Mesendoderm (in vitro differentiated cells): ENCODE measurements at regions not wholly inside any gene's neighbourhood (a gene's known extent, or its start where the extent isn't known, plus 50 kb on each side); places are given as distances from the start of the nearest gene placed in this dataset.
A peak's percentile ranks its signal among the peaks of the same experiment; 100 is the strongest.

Experiments
- DNase-seq: peaks from one replicate; pipeline ENCODE4 v3.0.0; 2013
- H2AK5ac ChIP-seq: 2 replicates; pipeline ENCODE4 v1.6.1; 2013; ENCODE audit warnings: low read length, inconsistent platforms
- H2BK120ac ChIP-seq: 2 replicates; pipeline ENCODE4 v1.6.1; 2013; ENCODE audit warnings: low read depth, mild to moderate bottlenecking, low read length, moderate library complexity, mixed read lengths
- H2BK15ac ChIP-seq: replicated peaks from 2 replicates; pipeline ENCODE4 v1.6.1; 2013; ENCODE audit warnings: low read depth, mild to moderate bottlenecking, moderate library complexity
- H2BK5ac ChIP-seq: 2 replicates; pipeline ENCODE4 v1.6.1; 2013; ENCODE audit warnings: low read length, inconsistent platforms
- H3K18ac ChIP-seq: 2 replicates; pipeline ENCODE4 v1.6.1; 2013; ENCODE audit warnings: mild to moderate bottlenecking, low read length, mixed read lengths
- H3K23ac ChIP-seq: one replicate; pipeline ENCODE4 v1.6.1; 2013; ENCODE audit warnings: low read length
- H3K27ac ChIP-seq: 2 replicates; pipeline ENCODE4 v1.5.1; 2013; ENCODE audit warnings: low read depth, mild to moderate bottlenecking, inconsistent platforms, low read length, moderate library complexity
- H3K27me3 ChIP-seq: 2 replicates; pipeline ENCODE4 v1.6.1; 2013; ENCODE audit warnings: low read length, control low read depth, mild to moderate bottlenecking, inconsistent platforms; ENCODE audit not compliant: insufficient read depth, poor library complexity
- H3K36me3 ChIP-seq: 2 replicates; pipeline ENCODE4 v1.6.1; 2013; ENCODE audit warnings: low read length, inconsistent platforms; ENCODE audit not compliant: control insufficient read depth, insufficient read depth
- H3K4ac ChIP-seq: one replicate; pipeline ENCODE4 v1.6.1; 2013; ENCODE audit warnings: low read depth, mild to moderate bottlenecking, low read length, moderate library complexity
- H3K4me1 ChIP-seq: 2 replicates; pipeline ENCODE4 v1.6.1; 2013; ENCODE audit warnings: low read depth, low read length, inconsistent platforms; ENCODE audit not compliant: control insufficient read depth
- H3K4me2 ChIP-seq: 2 replicates; pipeline ENCODE4 v1.6.1; 2013; ENCODE audit warnings: low read length
- H3K4me3 ChIP-seq: 2 replicates; pipeline ENCODE4 v1.5.1; 2013; ENCODE audit warnings: mild to moderate bottlenecking, low read length
- H3K56ac ChIP-seq: one replicate; pipeline ENCODE4 v1.6.1; 2013; ENCODE audit warnings: low read length
- H3K79me1 ChIP-seq: 2 replicates; pipeline ENCODE4 v1.6.1; 2013; ENCODE audit warnings: low read length, inconsistent platforms
- H3K79me2 ChIP-seq: 2 replicates; pipeline ENCODE4 v1.6.1; 2013; ENCODE audit warnings: mild to moderate bottlenecking, low read length; ENCODE audit not compliant: control insufficient read depth, insufficient read depth
- H3K9ac ChIP-seq: 2 replicates; pipeline ENCODE4 v1.6.1; 2013; ENCODE audit warnings: low read length, inconsistent platforms
- H4K5ac ChIP-seq: one replicate; pipeline ENCODE4 v1.6.1; 2013; ENCODE audit warnings: low read length
- H4K8ac ChIP-seq: one replicate; pipeline ENCODE4 v1.6.1; 2013; ENCODE audit warnings: low read depth, mild to moderate bottlenecking, control low read depth, low read length, moderate library complexity
- WGBS: extraction: QIAGEN DNeasy Blood & Tissue Kit; methylation state at CpG from one replicate; pipeline ENCODE4 v1.1.7; 2013; ENCODE audit warnings: low lambda C conversion rate, missing lambda C conversion rate; ENCODE audit not compliant: insufficient coverage; ENCODE audit errors: extremely low coverage; 5-methylcytosine and 5-hydroxymethylcytosine counted together

DNA sequence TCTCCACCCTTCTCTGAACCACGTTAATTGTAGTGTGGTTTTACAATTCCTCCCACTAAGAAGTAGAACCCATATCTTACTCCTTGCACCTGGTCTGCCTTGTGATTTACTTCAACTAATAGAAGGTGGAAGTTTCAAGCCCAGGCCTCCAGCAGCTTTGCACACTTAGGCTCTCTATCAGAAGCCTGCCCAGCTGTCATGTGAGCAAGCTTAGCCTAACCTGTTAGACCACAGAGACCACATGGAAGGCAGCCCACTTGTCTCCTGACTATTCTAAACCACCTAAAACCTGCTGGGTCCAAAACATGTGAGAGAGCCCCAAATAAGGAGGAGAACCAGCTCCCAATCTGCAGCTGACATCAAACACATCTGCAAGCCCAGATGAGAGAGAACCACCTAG lies 127.6 kb upstream of the BTBD3 start:
- Histone ChIP-seq H3K27ac (no peak overlapping the region), H2AK5ac (no peak overlapping the region), H2BK15ac (no peak overlapping the region), H3K4me3 (no peak overlapping the region), H3K79me1 (no peaks in the 10 kb centered on the region), H3K56ac (no peak overlapping the region), H2BK120ac (no peak overlapping the region), H4K8ac (no peak overlapping the region), H3K23ac (no peak overlapping the region), H3K18ac (no peak overlapping the region), H3K9ac (no peak overlapping the region), H3K4me2 (no peak overlapping the region), H3K36me3 (no peaks in the 10 kb centered on the region), H3K79me2 (no peaks in the 10 kb centered on the region), H4K5ac (no peak overlapping the region), H3K4me1 (peaks cover 9% of the 10 kb centered on the region), H2BK5ac (no peak overlapping the region), H3K4ac (no peak overlapping the region), H3K27me3 (no peaks in the 10 kb centered on the region)
- DNase-seq, result no peak
- WGBS, result no CpG with 5 or more reads among the region's 1 CpG

DNA sequence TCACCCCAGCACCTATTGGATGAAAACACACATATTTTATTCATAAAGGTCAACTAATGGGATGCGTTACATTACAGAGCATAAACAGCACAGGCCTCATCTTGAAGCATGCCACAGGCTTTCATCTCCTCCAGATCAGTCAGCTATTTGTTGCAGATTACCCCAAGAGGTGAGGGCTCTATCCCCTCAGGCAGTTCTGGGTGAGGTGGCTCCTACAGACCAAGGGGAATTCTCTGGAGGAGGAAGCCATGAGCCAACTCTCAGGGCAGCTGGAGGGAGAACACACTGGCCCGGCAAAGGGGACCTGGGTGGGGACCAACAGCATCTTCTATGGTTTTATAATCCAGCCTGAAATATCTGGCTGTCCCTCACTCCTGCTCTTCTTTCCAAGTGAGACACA lies 126.4 kb upstream of the BTBD3 start:
- H2BK5ac ChIP-seq, result no peak overlapping the region
- H3K23ac ChIP-seq, result no peak overlapping the region
- peaks cover 9% of the 10 kb centered on the region for H3K4me1 ChIP-seq
- no peaks in the 10 kb centered on the region for H3K27me3 ChIP-seq
- no peak overlapping the region for H4K5ac ChIP-seq
- H3K56ac ChIP-seq, result peak overlapping the region; percentile 47
- H3K27ac ChIP-seq, result no peak overlapping the region
- H3K79me1 ChIP-seq, result no peaks in the 10 kb centered on the region
- no peak overlapping the region for H3K9ac ChIP-seq
- no peaks in the 10 kb centered on the region for H3K36me3 ChIP-seq
- H3K4me3 ChIP-seq, result no peak overlapping the region
- no peaks in the 10 kb centered on the region for H3K79me2 ChIP-seq
- no CpG with 5 or more reads among the region's 2 CpGs for WGBS
- no peak overlapping the region for H2BK15ac ChIP-seq
- no peak overlapping the region for H4K8ac ChIP-seq
- peak; percentile 75 for DNase-seq
- H3K18ac ChIP-seq, result peak overlapping the region; percentile 2
- H3K4ac ChIP-seq, result no peak overlapping the region
- H3K4me2 ChIP-seq, result no peak overlapping the region
- no peak overlapping the region for H2AK5ac ChIP-seq
- no peak overlapping the region for H2BK120ac ChIP-seq

DNA sequence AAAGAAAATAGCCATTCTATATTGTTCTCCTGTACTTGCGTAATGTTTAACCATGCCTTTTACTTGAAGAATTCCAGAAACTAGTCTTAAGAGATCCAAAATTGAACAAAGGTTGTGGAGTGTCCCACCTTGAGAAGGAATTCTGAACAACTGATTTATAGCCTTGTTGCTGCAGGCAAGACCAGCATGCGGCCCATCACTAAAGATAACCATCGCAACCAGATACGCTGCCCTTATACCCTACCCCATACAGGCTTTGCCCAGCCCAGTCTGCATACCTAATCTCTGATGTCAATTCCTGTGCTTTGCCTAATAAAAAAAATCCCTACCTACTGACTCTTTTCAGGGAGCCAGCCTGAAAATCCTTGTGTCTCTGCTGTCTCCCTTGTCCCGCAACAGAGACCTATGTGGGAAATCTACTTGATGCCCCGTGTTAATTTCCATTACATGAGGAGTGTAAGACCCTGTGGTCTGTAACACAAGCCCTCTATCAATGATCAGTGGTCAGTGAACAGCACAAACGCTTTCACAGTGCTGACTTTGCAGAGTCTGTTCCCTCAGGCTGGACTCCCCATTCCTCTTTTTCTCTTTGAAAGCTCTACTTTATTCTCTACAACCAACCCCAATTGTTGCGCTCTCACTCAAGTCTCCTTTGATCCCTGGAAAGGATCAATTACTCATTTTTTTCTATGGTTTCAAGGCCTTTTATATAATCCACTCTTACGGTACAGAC lies 125.7 kb upstream of the BTBD3 start:
- Histone ChIP-seq H2BK5ac (no peak overlapping the region), H3K23ac (no peak overlapping the region), H3K4me2 (no peak overlapping the region), H3K4me1 (peaks cover 9% of the 10 kb centered on the region), H3K56ac (no peak overlapping the region), H3K18ac (no peak overlapping the region), H3K27ac (no peak overlapping the region), H4K5ac (no peak overlapping the region), H3K79me1 (no peaks in the 10 kb centered on the region), H2BK15ac (no peak overlapping the region), H2AK5ac (no peak overlapping the region), H3K36me3 (no peaks in the 10 kb centered on the region), H3K4ac (no peak overlapping the region), H3K27me3 (no peaks in the 10 kb centered on the region), H4K8ac (no peak overlapping the region), H3K9ac (no peak overlapping the region), H2BK120ac (no peak overlapping the region), H3K79me2 (no peaks in the 10 kb centered on the region), H3K4me3 (no peak overlapping the region)
- WGBS, result no CpG with 5 or more reads among the region's 9 CpGs
- DNase-seq, result peak; percentile 92

DNA sequence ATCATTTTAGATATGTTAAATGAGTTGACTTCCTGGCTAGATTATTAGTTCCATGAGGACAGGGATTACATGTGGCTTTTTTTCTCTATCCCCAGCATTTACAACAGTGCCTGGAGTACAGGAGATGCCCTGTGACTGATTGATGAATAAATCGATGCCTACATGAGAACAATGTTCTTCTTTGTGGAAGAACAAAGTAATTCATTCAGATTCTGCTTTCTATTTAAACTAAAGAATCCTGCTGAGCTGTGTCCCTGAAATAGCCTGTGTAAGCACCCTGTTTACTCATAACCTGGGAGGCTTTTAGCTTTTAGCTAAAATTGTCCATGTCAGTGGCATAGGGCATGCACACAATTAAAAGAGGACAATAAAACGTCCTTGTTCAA lies 125.1 kb upstream of the BTBD3 start:
- Histone ChIP-seq H3K27ac (no peak overlapping the region), H2BK5ac (no peak overlapping the region), H3K79me2 (no peaks in the 10 kb centered on the region), H3K18ac (no peak overlapping the region), H2BK15ac (no peak overlapping the region), H4K8ac (no peak overlapping the region), H3K4me3 (no peak overlapping the region), H3K56ac (no peak overlapping the region), H2AK5ac (no peak overlapping the region), H3K4ac (no peak overlapping the region), H3K36me3 (no peaks in the 10 kb centered on the region), H3K4me2 (no peak overlapping the region), H3K23ac (no peak overlapping the region), H3K9ac (no peak overlapping the region), H2BK120ac (no peak overlapping the region), H3K79me1 (no peaks in the 10 kb centered on the region), H3K4me1 (peaks cover 9% of the 10 kb centered on the region), H4K5ac (no peak overlapping the region), H3K27me3 (no peaks in the 10 kb centered on the region)
- no peak for DNase-seq
- no CpG with 5 or more reads among the region's 2 CpGs for WGBS

DNA sequence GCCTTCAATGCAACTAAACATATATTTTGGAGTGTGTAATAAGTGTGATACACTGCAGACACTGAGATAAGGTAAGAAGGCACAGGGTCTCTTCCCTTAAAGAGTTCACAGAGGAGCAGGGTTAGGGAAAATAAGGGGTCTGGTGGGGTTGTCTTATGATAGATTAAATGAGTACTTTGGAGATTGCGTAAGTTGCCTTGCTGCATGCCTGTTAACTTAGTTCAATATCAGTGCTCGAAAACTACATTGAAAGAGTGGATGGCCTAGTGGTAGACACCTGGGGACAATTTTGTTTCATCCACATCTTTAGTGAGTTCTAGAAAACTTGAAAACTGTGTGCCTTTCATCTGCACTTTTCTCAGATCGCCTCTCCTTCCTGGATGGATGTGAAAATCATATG lies 123.2 kb upstream of the BTBD3 start:
- Histone ChIP-seq H3K4me2 (no peak overlapping the region), H3K18ac (no peak overlapping the region), H3K79me2 (no peaks in the 10 kb centered on the region), H3K79me1 (no peaks in the 10 kb centered on the region), H2BK15ac (no peak overlapping the region), H3K4ac (no peak overlapping the region), H3K56ac (no peak overlapping the region), H3K4me3 (no peak overlapping the region), H3K27me3 (no peaks in the 10 kb centered on the region), H3K9ac (no peak overlapping the region), H2BK5ac (no peak overlapping the region), H2AK5ac (no peak overlapping the region), H3K23ac (no peak overlapping the region), H4K8ac (no peak overlapping the region), H3K4me1 (peaks cover 12% of the 10 kb centered on the region), H4K5ac (no peak overlapping the region), H2BK120ac (no peak overlapping the region), H3K36me3 (no peaks in the 10 kb centered on the region), H3K27ac (no peak overlapping the region)
- WGBS, result no CpG with 5 or more reads among the region's 3 CpGs
- DNase-seq, result no peak

DNA sequence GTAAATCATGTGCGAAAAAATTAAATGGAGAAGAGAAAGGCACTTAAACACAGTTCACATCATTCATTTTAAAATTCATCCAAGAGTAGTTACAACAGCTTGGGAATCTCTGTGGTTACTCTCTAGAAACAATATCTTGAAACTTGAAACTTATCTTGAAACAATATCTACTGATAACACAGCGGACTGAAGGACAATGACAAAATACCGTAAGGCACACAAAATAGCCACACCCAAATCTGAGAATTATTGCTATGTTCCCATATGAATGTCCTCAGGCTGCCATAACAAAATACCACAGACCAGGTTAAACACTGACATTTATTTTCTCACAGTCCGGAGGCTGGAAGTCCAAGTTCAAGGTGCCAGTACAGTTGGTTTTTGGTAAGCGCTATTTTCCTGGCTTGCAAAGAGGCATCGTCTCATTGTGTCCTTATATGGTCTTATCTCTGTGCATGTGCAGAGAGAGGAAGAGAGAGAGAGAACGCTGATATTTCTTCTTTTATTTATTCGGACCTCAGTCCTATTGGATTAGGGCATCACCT lies 122.5 kb upstream of the BTBD3 start:
- H4K5ac ChIP-seq, result no peak overlapping the region
- no peak overlapping the region for H3K9ac ChIP-seq
- H2AK5ac ChIP-seq, result no peak overlapping the region
- H3K79me2 ChIP-seq, result no peaks in the 10 kb centered on the region
- H3K23ac ChIP-seq, result no peak overlapping the region
- H3K79me1 ChIP-seq, result no peaks in the 10 kb centered on the region
- H3K27ac ChIP-seq, result no peak overlapping the region
- H3K27me3 ChIP-seq, result no peaks in the 10 kb centered on the region
- H3K18ac ChIP-seq, result no peak overlapping the region
- no peak overlapping the region for H2BK5ac ChIP-seq
- H3K56ac ChIP-seq, result no peak overlapping the region
- no peak overlapping the region for H4K8ac ChIP-seq
- H3K4me1 ChIP-seq, result peaks cover 12% of the 10 kb centered on the region
- no peak overlapping the region for H3K4ac ChIP-seq
- H3K36me3 ChIP-seq, result no peaks in the 10 kb centered on the region
- no CpG with 5 or more reads among the region's 8 CpGs for WGBS
- H2BK120ac ChIP-seq, result no peak overlapping the region
- no peak overlapping the region for H3K4me3 ChIP-seq
- H3K4me2 ChIP-seq, result no peak overlapping the region
- DNase-seq, result no peak
- no peak overlapping the region for H2BK15ac ChIP-seq
